GM10266 (cell line): ENCODE measurements at regions not wholly inside any gene's neighbourhood (a gene's known extent, or its start where the extent isn't known, plus 50 kb on each side); places are given as distances from the start of the nearest gene placed in this dataset.
"Not testable (repeated sequence)": the region's sequence is repeated elsewhere in the genome, so short reads cannot be mapped to it uniquely, and the experiment has no call there.

Source experiments
- DNase-seq: peaks from one replicate; pipeline ENCODE4 v3.0.0; 2012; ENCODE audit errors: extremely low spot score
- CTCF ChIP-seq: IDR thresholded peaks from 2 replicates; pipeline ENCODE4 v1.5.1; 2012; ENCODE audit warnings: mild to moderate bottlenecking, low read depth; ENCODE audit not compliant: control insufficient read depth, insufficient read depth; ENCODE audit errors: missing control alignments

GRCh38 chr10:81177651-81178244 is 640.0 kb downstream of the SH2D4B start:
- TF ChIP-seq CTCF = no peak
- DNase-seq = no peak

- no peak for TF ChIP-seq CTCF
- DNase-seq = no peak
Measured at GRCh38 chr10:81179324-81179723, 641.6 kb downstream of the SH2D4B start.

- TF ChIP-seq CTCF = peak; percentile 76
- peak; percentile 22 for DNase-seq
Measured at GRCh38 chr10:81179805-81180452, 642.2 kb downstream of the SH2D4B start.

- no peak for TF ChIP-seq CTCF
- DNase-seq = no peak
Measured at GRCh38 chr10:81182296-81182695, 644.6 kb downstream of the SH2D4B start.

GRCh38 chr10:81192221-81192788 is 654.6 kb downstream of the SH2D4B start:
- no peak for TF ChIP-seq CTCF
- DNase-seq = no peak

- no peak for TF ChIP-seq CTCF
- DNase-seq = no peak
Measured at GRCh38 chr10:81200801-81201200, 663.1 kb downstream of the SH2D4B start.

GRCh38 chr10:81207359-81207758 is 667.6 kb upstream of the NRG3 start:
- not testable (repeated sequence) for DNase-seq
